IPS-NIHi11 (cell line): ENCODE measurements at regions not wholly inside any gene's neighbourhood (a gene's known extent, or its start where the extent isn't known, plus 50 kb on each side); places are given as distances from the start of the nearest gene placed in this dataset.
"Not testable (repeated sequence)": the region's sequence is repeated elsewhere in the genome, so short reads cannot be mapped to it uniquely, and the experiment has no call there.

Experiments
- DNase-seq: peaks from one replicate; pipeline ENCODE4 v3.0.0; 2012; ENCODE audit warnings: mixed read lengths, low spot score

DNA sequence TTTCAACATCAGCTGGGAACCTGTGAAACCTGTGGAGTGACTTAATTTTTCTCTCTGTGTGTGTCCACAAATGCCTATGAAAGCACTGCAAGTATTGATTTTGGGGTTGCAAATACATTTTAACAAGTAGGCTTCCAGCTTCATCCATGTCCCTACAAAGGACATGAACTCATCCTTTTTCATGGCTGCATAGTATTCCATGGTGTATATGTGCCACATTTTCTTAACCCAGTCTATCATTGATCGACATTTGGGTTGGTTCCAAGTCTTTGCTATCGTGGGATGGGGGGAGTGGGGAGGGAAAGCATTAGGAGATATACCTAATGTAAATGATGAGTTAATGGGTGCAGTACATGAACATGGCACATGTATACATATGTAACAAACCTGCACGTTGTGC lies 711.3 kb downstream of the LTN1 start:
- not testable (repeated sequence) for DNase-seq

- peak; percentile 6 for DNase-seq
These were observed 712.1 kb downstream of the LTN1 start for GRCh38 chr21:28280611-28281010.

GRCh38 chr21:28277324-28277723 lies 715.4 kb downstream of the LTN1 start:
- no peak for DNase-seq

DNA sequence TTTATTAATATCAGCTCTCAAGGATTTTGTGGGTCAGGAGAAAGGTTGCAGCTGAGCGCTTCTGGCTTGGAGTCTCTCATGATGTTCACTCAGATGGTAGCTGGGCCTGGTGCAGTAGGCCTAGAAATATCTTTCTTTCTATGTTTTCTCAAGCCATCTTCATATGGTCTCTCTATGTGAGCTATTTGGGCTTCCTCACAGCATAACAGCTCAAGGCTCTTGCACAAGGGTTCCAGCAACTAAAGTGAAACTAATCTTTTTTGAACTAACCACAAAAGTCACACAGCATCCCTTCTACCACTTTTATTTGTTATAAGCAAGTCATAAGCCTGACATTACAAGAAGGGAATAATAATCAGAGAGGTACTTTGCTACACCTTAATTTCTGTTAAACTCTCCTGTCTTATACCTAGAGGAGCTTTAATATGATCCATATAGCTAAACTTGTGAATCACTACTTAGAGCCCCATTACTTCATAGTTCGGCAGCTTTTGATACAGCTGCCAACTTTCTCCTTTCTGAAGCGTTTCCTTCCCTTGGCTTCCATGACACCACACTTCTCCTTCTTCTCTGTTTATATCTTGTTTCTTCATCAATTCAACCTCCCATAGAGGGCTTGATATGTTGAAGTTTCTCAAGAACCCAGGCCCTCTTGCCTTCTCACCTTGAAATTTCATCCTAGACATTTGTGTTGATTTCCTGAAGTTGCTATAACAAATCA lies 720.2 kb downstream of the LTN1 start:
- no peak for DNase-seq

DNA sequence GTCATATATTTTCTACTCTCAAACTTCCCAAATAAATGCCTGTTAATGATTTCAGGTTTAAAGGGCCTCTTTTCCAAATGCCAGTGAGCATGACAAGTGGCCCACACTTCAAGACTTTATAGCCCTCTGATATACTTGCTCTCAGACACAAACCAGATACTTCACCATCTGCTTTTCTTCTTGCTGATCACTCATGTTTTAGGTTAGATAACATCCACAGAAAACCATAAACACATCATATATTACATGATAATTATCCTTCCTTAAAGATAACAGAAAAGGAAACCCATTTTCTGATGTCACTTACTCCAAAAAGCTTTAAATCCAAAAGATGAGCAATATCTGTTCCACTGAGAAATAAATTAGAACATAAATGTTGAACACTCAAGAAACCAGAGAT lies 723.5 kb downstream of the LTN1 start:
- no peak for DNase-seq

DNA sequence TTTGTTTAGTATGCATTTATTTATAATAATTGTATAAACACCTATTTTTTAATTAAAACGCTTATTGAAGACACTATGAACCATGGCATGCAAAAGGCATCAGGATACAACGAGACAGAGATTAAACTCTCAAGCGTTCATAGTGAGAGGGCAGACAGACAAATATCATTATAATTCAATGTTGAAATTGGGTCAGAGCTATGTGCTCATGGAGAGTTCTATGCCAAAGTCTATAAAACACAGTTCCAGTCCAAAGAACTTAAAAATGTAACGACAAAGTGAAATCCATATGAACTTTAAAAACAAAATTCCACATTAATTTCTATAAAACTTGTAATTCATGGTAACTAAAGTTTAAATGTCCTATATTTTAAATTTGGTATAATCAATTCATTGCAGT lies 724.0 kb downstream of the LTN1 start:
- DNase-seq, result no peak

- DNase-seq, result no peak
These were observed 725.2 kb downstream of the LTN1 start for GRCh38 chr21:28267449-28267848.

DNA sequence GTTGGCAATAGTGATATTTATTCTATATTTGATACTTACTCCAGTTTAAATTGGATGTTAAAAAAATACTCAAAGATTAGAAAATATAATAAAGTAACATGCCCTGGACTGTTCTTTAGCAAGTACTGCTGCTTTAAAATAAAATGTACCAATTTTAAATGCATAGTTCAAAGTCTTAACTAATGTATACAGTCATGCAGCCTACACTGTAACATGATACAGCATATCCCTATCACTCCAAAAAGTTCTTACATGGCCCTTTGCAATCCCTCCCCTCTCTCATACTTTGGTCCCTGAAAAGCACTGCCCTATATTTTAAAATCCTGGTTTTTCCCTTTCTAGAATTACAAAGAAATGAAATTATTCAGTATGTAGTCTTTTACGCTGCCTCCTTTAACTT lies 726.6 kb downstream of the LTN1 start:
- DNase-seq, result no peak

GRCh38 chr21:28263974-28264373 lies 728.7 kb downstream of the LTN1 start:
- DNase-seq, result no peak

DNA sequence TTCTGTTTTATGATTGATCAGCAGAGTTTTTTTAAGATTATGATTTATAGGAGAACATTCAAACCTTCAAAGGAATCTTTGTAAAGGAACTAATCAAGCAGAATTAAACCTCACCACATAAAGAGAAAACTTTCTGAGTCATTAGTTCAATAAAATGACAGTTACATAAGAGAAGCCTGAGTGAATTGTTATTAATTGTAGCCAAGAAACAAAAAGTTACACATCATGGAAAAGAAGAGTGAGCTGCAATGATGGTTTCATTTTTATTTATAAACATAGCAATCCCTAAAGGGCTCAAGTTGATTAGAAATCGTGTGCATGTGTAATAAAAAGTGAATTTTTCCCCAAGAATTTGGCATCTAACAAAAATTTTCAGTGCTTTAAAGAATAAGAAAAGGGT lies 731.4 kb downstream of the LTN1 start:
- no peak for DNase-seq

GRCh38 chr21:28257276-28257675 lies 735.4 kb downstream of the LTN1 start:
- DNase-seq, result no peak

DNA sequence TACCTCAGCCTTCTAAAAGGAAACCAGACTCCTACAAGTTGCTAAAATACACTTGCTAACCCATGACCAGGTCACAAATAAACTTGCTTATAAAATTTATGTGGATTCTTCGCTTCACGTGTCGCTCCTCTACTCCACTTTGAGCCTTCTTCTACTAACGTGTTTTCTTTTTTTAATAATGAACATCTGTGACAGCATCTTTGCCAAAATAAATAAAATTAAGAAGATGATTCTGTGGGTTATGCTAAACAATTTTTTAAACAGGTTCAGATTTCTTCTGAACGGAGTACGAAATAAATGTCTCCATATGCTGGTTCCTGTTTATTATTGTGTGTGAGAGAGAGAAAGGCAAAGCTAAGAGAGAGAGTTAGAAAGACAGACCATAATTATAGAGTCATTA lies 735.8 kb downstream of the LTN1 start:
- no peak for DNase-seq

DNA sequence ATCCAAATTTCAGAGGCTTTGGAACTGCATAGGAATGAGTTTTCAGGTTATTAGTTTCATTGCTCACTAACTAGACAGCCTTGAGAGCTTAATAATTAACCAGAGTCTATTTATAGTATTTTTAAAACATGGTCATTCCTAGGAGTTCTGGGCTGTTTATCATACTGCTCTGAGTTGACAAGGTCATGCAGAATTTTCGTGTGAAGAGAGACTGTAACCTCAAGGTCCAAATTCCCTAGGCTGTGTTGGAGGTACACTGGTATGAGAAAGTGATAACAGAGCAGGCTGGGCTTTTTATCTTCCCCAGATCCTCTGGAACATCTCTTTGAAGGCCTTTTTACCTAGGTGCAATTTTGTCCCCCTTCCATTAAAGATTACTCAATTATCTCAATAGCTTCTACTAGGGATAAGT lies 736.3 kb downstream of the LTN1 start:
- DNase-seq, result no peak

- DNase-seq, result no peak
These were observed 738.7 kb downstream of the LTN1 start for GRCh38 chr21:28253961-28254360.

GRCh38 chr21:28253338-28253737 lies 739.3 kb downstream of the LTN1 start:
- no peak for DNase-seq

DNA sequence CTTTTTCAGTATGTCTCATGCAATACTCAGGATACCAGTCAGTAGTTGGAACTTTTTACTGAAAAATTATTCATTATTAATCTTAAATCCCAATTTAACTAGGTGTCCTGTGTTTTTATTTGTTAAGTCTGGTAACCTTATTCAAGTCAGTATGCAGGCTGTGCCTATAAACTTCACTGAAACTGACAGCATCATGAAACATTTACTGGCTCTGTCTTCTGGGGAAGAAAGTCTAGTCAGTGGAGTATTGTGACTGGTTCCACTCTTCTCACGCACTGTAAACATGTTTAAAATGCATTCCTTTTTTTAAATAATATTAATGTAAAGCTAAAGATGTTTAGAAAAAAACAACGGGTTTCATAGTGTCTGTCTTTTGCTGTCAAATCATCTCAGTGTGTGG lies 739.7 kb downstream of the LTN1 start:
- no peak for DNase-seq

- DNase-seq, result no peak
These were observed 741.7 kb downstream of the LTN1 start for GRCh38 chr21:28250946-28251345.

GRCh38 chr21:28247454-28248020 lies 745.1 kb downstream of the LTN1 start:
- DNase-seq, result no peak

DNA sequence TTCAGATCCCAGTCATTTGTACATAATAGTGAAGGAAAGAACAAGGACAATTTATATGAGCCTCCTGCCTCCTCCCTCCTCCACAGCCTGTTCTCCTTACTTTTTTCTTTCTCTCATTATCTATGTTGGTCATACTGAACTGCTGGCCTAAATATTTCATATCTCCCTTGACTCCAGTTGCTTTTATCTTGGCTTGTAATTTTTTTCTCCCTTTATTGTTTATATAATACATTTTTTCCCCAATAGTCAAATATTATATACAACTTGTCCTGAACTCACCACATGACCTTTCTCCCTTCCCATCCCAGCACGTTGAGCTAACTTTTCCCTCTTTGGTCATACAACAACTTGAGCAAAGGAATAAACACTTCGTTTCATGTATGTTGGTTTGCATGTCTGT lies 752.1 kb downstream of the LTN1 start:
- DNase-seq, result no peak

- DNase-seq, result no peak
These were observed 753.3 kb downstream of the LTN1 start for GRCh38 chr21:28239340-28239739.

DNA sequence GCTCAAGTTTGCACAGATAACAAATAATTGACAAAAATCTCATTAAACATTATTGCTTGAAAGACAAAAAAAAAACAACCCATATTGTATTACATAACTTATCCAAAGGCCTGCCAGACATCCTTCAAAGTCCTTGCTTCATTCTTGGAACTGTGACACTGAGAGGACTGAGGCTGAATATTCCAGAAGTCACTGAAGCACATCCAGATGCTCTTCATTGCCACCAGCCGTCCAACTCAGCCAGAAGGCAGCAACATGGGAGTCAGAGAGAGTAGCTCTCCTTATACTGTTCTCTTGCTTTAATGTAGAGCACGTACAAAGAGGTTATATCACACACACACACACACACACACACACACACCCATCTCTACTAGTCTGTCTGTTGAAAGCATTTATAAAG lies 755.0 kb downstream of the LTN1 start:
- no peak for DNase-seq

DNA sequence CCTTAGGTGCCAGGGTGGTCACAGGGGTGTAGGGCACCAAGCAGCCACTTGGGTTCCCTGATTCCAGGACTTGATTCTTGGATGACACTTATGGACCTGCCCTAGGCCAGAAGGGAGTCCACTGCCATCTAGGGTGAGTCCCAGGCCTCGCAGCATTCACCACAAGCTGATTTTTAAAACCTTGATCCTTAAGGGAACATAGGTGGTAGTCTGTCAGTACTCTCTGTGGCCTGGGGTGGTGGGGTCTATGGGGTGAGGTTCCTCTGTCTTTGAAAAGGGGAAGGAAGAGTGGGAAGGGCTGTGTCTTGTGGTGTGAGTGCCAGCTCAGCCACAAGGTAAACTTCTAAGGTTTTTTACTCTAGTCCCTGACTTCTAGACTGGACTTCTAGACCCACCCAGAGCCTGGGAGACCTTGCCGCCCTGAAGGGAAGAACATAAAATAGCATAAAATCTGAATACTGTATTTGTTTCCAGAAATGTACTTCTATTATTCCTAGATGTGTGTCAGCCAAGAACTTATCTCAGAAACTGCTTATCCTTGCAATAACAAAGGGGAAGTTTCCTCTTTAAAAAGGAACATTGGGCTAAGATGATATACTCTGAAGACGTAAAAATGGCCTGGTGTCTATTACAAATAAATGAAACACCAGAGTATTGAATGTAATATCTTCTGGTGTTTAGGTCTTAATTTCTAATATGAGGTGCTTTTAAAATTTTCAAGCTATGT lies 757.3 kb downstream of the LTN1 start:
- no peak for DNase-seq

- DNase-seq, result no peak
These were observed 758.4 kb downstream of the LTN1 start for GRCh38 chr21:28234326-28234725.
